ENCODE measurements at regions not wholly inside any gene's neighbourhood (a gene's known extent, or its start where the extent isn't known, plus 50 kb on each side); places are given as distances from the start of the nearest gene placed in this dataset.

DNA sequence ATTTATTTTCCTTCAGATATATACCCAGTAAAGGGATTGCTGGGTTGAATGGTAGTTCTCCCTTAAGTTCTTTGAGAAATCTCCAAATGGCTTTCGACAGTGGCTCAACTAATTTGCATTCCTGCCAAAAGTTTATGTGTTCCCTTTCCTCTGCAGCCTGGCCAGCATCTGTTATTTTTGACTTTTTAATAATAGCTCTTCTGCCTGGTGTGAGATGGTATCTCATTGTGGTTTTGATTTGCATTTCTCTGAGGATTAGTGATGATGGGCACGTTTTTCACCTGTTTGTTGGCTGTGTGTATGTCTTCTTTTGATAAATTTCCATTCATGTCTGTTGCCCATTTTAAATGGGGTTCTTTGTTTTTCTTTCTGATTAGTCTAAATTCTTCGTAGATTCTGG lies 375.2 kb downstream of the UBE2NL start:
- no peaks in the 10 kb centered on the region for H3K27me3 Mint-ChIP-seq
- H3K9me3 Mint-ChIP-seq, result peaks cover 7 to 8% of the 10 kb centered on the region in 2 donors
- H3K4me3 Mint-ChIP-seq, result no peak overlapping the region
- H3K27ac Mint-ChIP-seq, result no peak overlapping the region
- ATAC-seq (replicated peaks) (no peak), DNase-seq (no peak)
- no peaks in the 10 kb centered on the region for H3K4me1 Mint-ChIP-seq
- H3K36me3 Mint-ChIP-seq, result no peaks in the 10 kb centered on the region

- Mint-ChIP-seq H3K27ac (no peak overlapping the region), H3K27me3 (no peaks in the 10 kb centered on the region), H3K36me3 (no peaks in the 10 kb centered on the region), H3K4me1 (no peaks in the 10 kb centered on the region), H3K9me3 (peaks cover 0 to 7% of the 10 kb centered on the region in 2 donors), H3K4me3 (no peak overlapping the region)
- ATAC-seq (replicated peaks), result no peak
- no peak for DNase-seq
Observed at GRCh38 chrX:144265641-144266040, 381.8 kb downstream of the UBE2NL start.

GRCh38 chrX:144275367-144275766 lies 391.5 kb downstream of the UBE2NL start:
- DNase-seq, result no peak
- H3K27ac Mint-ChIP-seq, result no peak overlapping the region
- H3K4me1 Mint-ChIP-seq, result no peaks in the 10 kb centered on the region
- ATAC-seq (replicated peaks), result no peak
- no peaks in the 10 kb centered on the region for H3K36me3 Mint-ChIP-seq
- no peaks in the 10 kb centered on the region for H3K27me3 Mint-ChIP-seq
- H3K4me3 Mint-ChIP-seq, result no peak overlapping the region
- H3K9me3 Mint-ChIP-seq, result peaks cover 0 to 4% of the 10 kb centered on the region in 2 donors

- ATAC-seq (replicated peaks) (no peak), DNase-seq (no peak)
- H3K27me3 Mint-ChIP-seq, result no peaks in the 10 kb centered on the region
- H3K27ac Mint-ChIP-seq, result no peak overlapping the region
- H3K4me1 Mint-ChIP-seq, result no peaks in the 10 kb centered on the region
- H3K4me3 Mint-ChIP-seq, result no peak overlapping the region
- no peaks in the 10 kb centered on the region for H3K36me3 Mint-ChIP-seq
- H3K9me3 Mint-ChIP-seq, result peaks cover 4% of the 10 kb centered on the region in 2 donors
Observed at GRCh38 chrX:144275843-144276242, 392.0 kb downstream of the UBE2NL start.

GRCh38 chrX:144293229-144293628 lies 409.4 kb downstream of the UBE2NL start:
- no peak for DNase-seq
- H3K9me3 Mint-ChIP-seq, result peaks cover 8 to 9% of the 10 kb centered on the region in 2 donors
- no peaks in the 10 kb centered on the region for H3K36me3 Mint-ChIP-seq
- H3K4me1 Mint-ChIP-seq, result no peaks in the 10 kb centered on the region
- ATAC-seq (replicated peaks), result no peak
- no peaks in the 10 kb centered on the region for H3K27me3 Mint-ChIP-seq
- no peak overlapping the region for H3K27ac Mint-ChIP-seq
- H3K4me3 Mint-ChIP-seq, result no peak overlapping the region

GRCh38 chrX:144295921-144296320 lies 412.1 kb downstream of the UBE2NL start:
- Mint-ChIP-seq H3K27ac (no peak overlapping the region), H3K36me3 (no peaks in the 10 kb centered on the region), H3K9me3 (peaks cover 0 to 3% of the 10 kb centered on the region in 2 donors), H3K27me3 (no peaks in the 10 kb centered on the region), H3K4me1 (no peaks in the 10 kb centered on the region), H3K4me3 (no peak overlapping the region)
- DNase-seq (no peak), ATAC-seq (replicated peaks) (no peak)

- DNase-seq, result no peak
- Mint-ChIP-seq H3K4me1 (no peaks in the 10 kb centered on the region), H3K4me3 (no peak overlapping the region), H3K27me3 (no peaks in the 10 kb centered on the region), H3K36me3 (no peaks in the 10 kb centered on the region), H3K27ac (no peak overlapping the region), H3K9me3 (peaks cover 0 to 4% of the 10 kb centered on the region in 2 donors)
- no peak for ATAC-seq (replicated peaks)
Observed at GRCh38 chrX:144297221-144297620, 413.4 kb downstream of the UBE2NL start.

GRCh38 chrX:144327495-144327894 lies 443.6 kb downstream of the UBE2NL start:
- Mint-ChIP-seq H3K27me3 (no peaks in the 10 kb centered on the region), H3K27ac (no peak overlapping the region), H3K4me3 (no peak overlapping the region), H3K9me3 (peaks cover 0 to 1% of the 10 kb centered on the region in 2 donors), H3K36me3 (no peaks in the 10 kb centered on the region), H3K4me1 (no peaks in the 10 kb centered on the region)
- ATAC-seq (replicated peaks), result no peak
- DNase-seq, result no peak

DNA sequence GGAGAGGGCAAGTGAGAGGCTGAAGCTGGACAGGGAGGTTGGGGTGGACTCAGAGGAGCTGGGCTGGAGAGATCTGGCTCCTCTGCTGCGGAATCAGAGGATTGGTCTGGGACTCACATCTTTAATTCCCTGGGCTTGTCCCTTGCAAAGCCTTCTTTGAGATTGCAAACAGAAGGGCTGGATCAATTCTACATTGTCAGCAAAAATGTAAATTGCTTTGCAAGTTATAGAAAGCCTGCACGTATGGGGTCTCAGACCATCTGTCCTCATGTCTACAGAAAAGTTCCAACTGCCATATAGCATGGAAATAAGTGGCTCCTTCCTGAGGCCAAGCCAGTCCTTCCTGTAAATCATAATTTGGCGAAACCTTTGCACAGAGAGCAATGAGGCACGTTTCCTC lies 449.6 kb downstream of the UBE2NL start:
- no peaks in the 10 kb centered on the region for H3K4me1 Mint-ChIP-seq
- no peak overlapping the region for H3K4me3 Mint-ChIP-seq
- DNase-seq (no peak), ATAC-seq (replicated peaks) (no peak)
- H3K27me3 Mint-ChIP-seq, result no peaks in the 10 kb centered on the region
- peaks cover 3 to 6% of the 10 kb centered on the region in 2 donors for H3K9me3 Mint-ChIP-seq
- H3K36me3 Mint-ChIP-seq, result no peaks in the 10 kb centered on the region
- no peak overlapping the region for H3K27ac Mint-ChIP-seq

DNA sequence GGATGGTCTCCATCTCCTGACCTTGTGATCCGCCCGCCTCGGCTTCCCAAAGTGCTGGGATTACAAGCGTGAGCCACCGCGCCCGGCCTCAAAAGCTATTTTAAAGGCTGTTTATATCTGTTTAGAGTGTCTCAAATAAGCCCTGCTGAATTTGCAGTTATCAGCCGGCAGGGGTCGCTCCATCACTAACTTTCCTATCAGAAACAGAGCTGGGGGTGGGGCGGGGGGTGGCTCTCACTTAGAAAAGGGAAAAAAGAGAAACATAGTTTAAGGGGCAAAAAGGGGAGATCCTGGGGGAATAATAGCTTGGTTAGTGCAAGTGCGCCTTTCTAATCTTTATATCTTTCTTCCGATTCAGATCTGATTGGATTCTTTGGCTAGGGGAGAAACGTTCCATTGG lies 450.7 kb downstream of the UBE2NL start:
- DNase-seq (no peak), ATAC-seq (replicated peaks) (no peak)

GRCh38 chrX:144335402-144335801 lies 451.5 kb downstream of the UBE2NL start:
- DNase-seq (no peak), ATAC-seq (replicated peaks) (no peak)
- Mint-ChIP-seq H3K9me3 (peaks cover 5 to 6% of the 10 kb centered on the region in 2 donors), H3K27me3 (no peaks in the 10 kb centered on the region), H3K36me3 (no peaks in the 10 kb centered on the region), H3K4me3 (no peak overlapping the region), H3K27ac (no peak overlapping the region), H3K4me1 (no peaks in the 10 kb centered on the region)

More for the DNA sequence above, 450.7 kb downstream of the UBE2NL start:
- Mint-ChIP-seq H3K9me3 (peaks cover 5 to 6% of the 10 kb centered on the region in 2 donors), H3K4me1 (no peaks in the 10 kb centered on the region), H3K27ac (no peak overlapping the region), H3K4me3 (no peak overlapping the region), H3K36me3 (no peaks in the 10 kb centered on the region), H3K27me3 (no peaks in the 10 kb centered on the region)

DNA sequence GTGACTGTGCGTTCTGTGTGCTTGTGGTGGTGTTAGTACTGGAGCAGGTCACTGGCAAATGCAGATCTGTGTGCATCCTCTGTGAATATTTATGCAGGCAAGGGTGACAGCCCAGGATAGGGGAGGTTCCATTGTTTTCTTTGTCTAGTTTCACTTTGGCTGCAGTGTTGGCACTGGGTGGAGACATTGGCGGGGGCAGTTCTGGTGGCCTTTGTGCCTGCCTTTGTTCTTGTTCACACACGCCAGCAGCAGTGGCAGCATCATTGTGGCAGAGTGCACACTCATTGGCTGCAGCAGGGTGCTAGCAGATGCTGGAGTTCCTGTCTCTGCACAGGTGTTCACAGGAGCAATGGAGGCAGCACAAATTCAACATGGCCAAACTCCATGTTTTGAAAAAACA lies 495.3 kb downstream of the UBE2NL start:
- H3K27ac Mint-ChIP-seq, result no peak overlapping the region
- no peak overlapping the region for H3K4me3 Mint-ChIP-seq
- no peaks in the 10 kb centered on the region for H3K27me3 Mint-ChIP-seq
- H3K9me3 Mint-ChIP-seq, result peaks cover 0 to 3% of the 10 kb centered on the region in 2 donors
- ATAC-seq (replicated peaks) (no peak), DNase-seq (no peak)
- no peaks in the 10 kb centered on the region for H3K4me1 Mint-ChIP-seq
- no peaks in the 10 kb centered on the region for H3K36me3 Mint-ChIP-seq

DNA sequence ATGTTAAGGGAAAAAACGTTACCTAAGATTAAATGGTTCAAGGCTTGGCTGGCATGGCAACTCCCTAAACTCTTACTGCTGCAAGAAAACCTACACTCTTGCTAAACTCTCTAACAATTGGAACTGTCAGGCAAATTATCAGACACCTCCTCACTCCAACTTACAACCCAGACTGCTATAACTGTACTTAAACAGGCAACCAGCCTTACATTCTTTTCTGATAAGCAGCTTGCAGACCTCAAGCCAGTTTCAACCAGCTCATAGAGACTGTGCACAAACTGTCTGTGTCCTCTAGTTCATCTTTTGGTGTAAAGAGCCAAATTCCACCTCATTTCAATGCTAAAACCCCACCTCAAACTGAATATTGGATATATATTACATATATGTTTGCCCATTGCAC lies 504.9 kb downstream of the UBE2NL start:
- DNase-seq (no peak), ATAC-seq (replicated peaks) (no peak)
- H3K27me3 Mint-ChIP-seq, result no peaks in the 10 kb centered on the region
- no peak overlapping the region for H3K27ac Mint-ChIP-seq
- H3K36me3 Mint-ChIP-seq, result no peaks in the 10 kb centered on the region
- no peaks in the 10 kb centered on the region for H3K4me1 Mint-ChIP-seq
- no peak overlapping the region for H3K4me3 Mint-ChIP-seq
- H3K9me3 Mint-ChIP-seq, result peaks cover 0 to 2% of the 10 kb centered on the region in 2 donors
